SK-N-MC (cell line): ENCODE measurements at regions not wholly inside any gene's neighbourhood (a gene's known extent, or its start where the extent isn't known, plus 50 kb on each side); places are given as distances from the start of the nearest gene placed in this dataset.

Experiments used
- EZH2 ChIP-seq: fragments of 200-600 bp; sonication (generic); IDR thresholded peaks from one replicate; pipeline ENCODE4 v1.6.1; 2017; ENCODE audit warnings: antibody characterized with exemption
- POLR2AphosphoS5 ChIP-seq: IDR thresholded peaks from 2 replicates; pipeline ENCODE4 v1.6.1; 2012; ENCODE audit warnings: mild to moderate bottlenecking, low read depth, low read length, borderline replicate concordance

DNA sequence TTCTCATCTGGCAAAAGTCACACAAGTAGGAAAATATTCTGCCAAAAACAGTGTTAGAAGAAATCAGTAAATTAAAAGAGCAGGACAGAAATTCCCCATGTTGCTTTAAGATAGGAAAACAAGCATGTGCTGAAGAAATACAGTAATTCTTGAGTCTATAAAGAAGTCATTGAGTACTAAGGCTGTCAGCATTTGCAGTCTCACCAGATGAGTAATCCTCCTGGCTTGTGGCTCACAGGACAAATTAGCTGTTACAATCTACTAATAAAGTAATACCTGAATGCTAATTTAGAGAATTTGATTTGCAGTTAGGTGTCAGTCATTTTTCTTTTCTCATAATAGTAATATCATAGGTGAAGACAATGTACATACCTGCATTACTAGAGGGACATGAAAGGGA, 1158.9 kb upstream of the CELF2 start:
- TF ChIP-seq EZH2, result no peak
- no peak for TF ChIP-seq POLR2AphosphoS5
